Endothelial cell of umbilical vein (primary cell): ENCODE measurements at regions not wholly inside any gene's neighbourhood (a gene's known extent, or its start where the extent isn't known, plus 50 kb on each side); places are given as distances from the start of the nearest gene placed in this dataset.

Experiments used
- BruUV-seq: library from RNA; stranded (reverse); fragments of 400-500 nt; replicated peaks from 2 replicates; lab custom pipeline; 2021; lab: Mats Ljungman, UMichigan
- CTCF ChIA-PET: fragments of 300-600, 350-600 bp; sonication (Branson Sonifier 250); formaldehyde crosslinking; loops from one replicate; lab custom pipeline; 2021; ENCODE audit warnings: antibody characterized with exemption, inconsistent platforms; lab: Charles Lee
- POLR2A ChIA-PET: fragments of 300-600, 350-600 bp; sonication (Branson Sonifier 250); formaldehyde crosslinking; loops from one replicate; lab custom pipeline; 2021; ENCODE audit warnings: antibody characterized with exemption, inconsistent platforms; lab: Charles Lee
- DNase-seq: peaks from one replicate; pipeline ENCODE4 v3.0.0-alpha.2; 2011; ENCODE audit warnings: low read depth, low spot score
- FAIRE-seq: peaks from 2 replicates; lab custom pipeline; 2011; peaks lifted over from hg19 to GRCh38; lab: Jason Lieb, UNC
- H2AFZ ChIP-seq: 2 replicates; pipeline ENCODE4 v1.6.0; 2012; ENCODE audit warnings: low read depth, low read length, control low read depth, inconsistent platforms
- H3K27ac ChIP-seq: 2 replicates; pipeline ENCODE4 v1.5.1; 2011; ENCODE audit warnings: low read depth, mild to moderate bottlenecking, control low read depth, low read length, moderate library complexity; ENCODE audit not compliant: insufficient read depth
- H3K27me3 ChIP-seq, 2 experiments: 2 replicates each; pipeline versions ENCODE4 v1.6.0 to v1.6.1; 2011; ENCODE audit warnings: low read length in 2 of 2, mixed read lengths in 1 of 2; ENCODE audit not compliant: control insufficient read depth in 2 of 2, insufficient read depth in 2 of 2
- H3K36me3 ChIP-seq, 2 experiments: 2 replicates in 1 of 2; 3 replicates in 1 of 2; pipeline ENCODE4 v1.5.1; 2011; ENCODE audit warnings: low read length in 2 of 2, mild to moderate bottlenecking in 1 of 2, moderate library complexity in 1 of 2; ENCODE audit not compliant: control insufficient read depth in 2 of 2, insufficient read depth in 2 of 2; ENCODE audit errors: extremely low read depth in 1 of 2
- H3K4me1 ChIP-seq: 3 replicates; pipeline ENCODE4 v1.5.1; 2011; ENCODE audit warnings: mild to moderate bottlenecking, low read length; ENCODE audit not compliant: control insufficient read depth, insufficient read depth; ENCODE audit errors: extremely low read depth
- H3K4me2 ChIP-seq: 2 replicates; pipeline ENCODE4 v1.6.1; 2011; ENCODE audit warnings: low read length, control low read depth, mixed read lengths; ENCODE audit not compliant: insufficient read depth
- H3K4me3 ChIP-seq, 3 experiments: fragments of 200-600 bp in 1 of 3; sonication (generic), shearing (Covaris generic) in 1 of 3; replicated peaks in 1 of 3; 2 replicates each; pipeline ENCODE4 v1.5.1; 2011 to 2016; ENCODE audit warnings: control low read depth in 3 of 3, low read length in 3 of 3, mild to moderate bottlenecking in 2 of 3, inconsistent platforms in 1 of 3, low read depth in 1 of 3, moderate library complexity in 1 of 3; ENCODE audit not compliant: insufficient read depth in 1 of 3
- H3K79me2 ChIP-seq: 2 replicates; pipeline ENCODE4 v1.6.0; 2012; ENCODE audit warnings: low read length, inconsistent platforms; ENCODE audit not compliant: control insufficient read depth, insufficient read depth
- H3K9ac ChIP-seq: replicated peaks from 2 replicates; pipeline ENCODE3; 2011; ENCODE audit warnings: low read length, control low read depth; ENCODE audit not compliant: insufficient read depth; ENCODE audit errors: extremely low read depth
- H3K9me1 ChIP-seq: replicated peaks from 3 replicates; pipeline ENCODE4 v1.6.0; 2011; ENCODE audit warnings: mild to moderate bottlenecking, low read length; ENCODE audit not compliant: control insufficient read depth, insufficient read depth; ENCODE audit errors: extremely low read depth
- H3K9me3 ChIP-seq: replicated peaks from 2 replicates; pipeline ENCODE4 v1.5.1; 2012; ENCODE audit warnings: low read length, inconsistent platforms; ENCODE audit not compliant: control insufficient read depth, insufficient read depth
- H4K20me1 ChIP-seq: replicated peaks from 2 replicates; pipeline ENCODE3; 2011; ENCODE audit warnings: mild to moderate bottlenecking, low read length; ENCODE audit not compliant: control insufficient read depth, insufficient read depth; ENCODE audit errors: extremely low read depth
- CTCF ChIP-seq, 2 donors: IDR thresholded peaks; 1 replicate in 1 of 2; 2 replicates in 1 of 2; pipeline ENCODE4 v1.5.1; 2011; ENCODE audit warnings: low read length in 2 of 2, mild to moderate bottlenecking in 2 of 2, moderate library complexity in 2 of 2, control low read depth in 1 of 2, inconsistent platforms in 1 of 2, low read depth in 1 of 2; ENCODE audit not compliant: insufficient read depth in 1 of 2; ENCODE audit errors: extremely low read depth in 1 of 2
- EZH2 ChIP-seq: IDR thresholded peaks from 2 replicates; pipeline ENCODE4 v1.6.1; 2012; ENCODE audit warnings: borderline replicate concordance, low read depth, mild to moderate bottlenecking, moderate library complexity, low read length, inconsistent platforms; ENCODE audit not compliant: severe bottlenecking
- FOS ChIP-seq: IDR thresholded peaks from 2 replicates; pipeline ENCODE4 v1.6.1; 2011; ENCODE audit warnings: mild to moderate bottlenecking, low read length, moderate library complexity, borderline replicate concordance; ENCODE audit not compliant: insufficient read depth
- GATA2 ChIP-seq: IDR thresholded peaks from 2 replicates; pipeline ENCODE4 v1.7.0; 2011; ENCODE audit warnings: low read depth, mild to moderate bottlenecking, moderate library complexity, mixed read lengths, low read length; ENCODE audit not compliant: insufficient read length, insufficient read depth
- JUN ChIP-seq: IDR thresholded peaks from 2 replicates; pipeline ENCODE4 v1.6.1; 2011; ENCODE audit warnings: borderline replicate concordance, low read depth; ENCODE audit not compliant: insufficient read length, insufficient read depth
- MAX ChIP-seq: IDR thresholded peaks from 2 replicates; pipeline ENCODE4 v1.6.1; 2011; ENCODE audit not compliant: insufficient read depth, insufficient read length
- MYC ChIP-seq: IDR thresholded peaks from one replicate; pipeline ENCODE4 v1.6.1; 2011; ENCODE audit warnings: mild to moderate bottlenecking, low read depth, low read length
- POLR2A ChIP-seq: IDR thresholded peaks from 2 replicates; pipeline ENCODE4 v1.6.1; 2012; ENCODE audit warnings: low read depth, mild to moderate bottlenecking, control low read depth, low read length
- POLR2AphosphoS5 ChIP-seq: IDR thresholded peaks from 2 replicates; pipeline ENCODE4 v1.6.1; 2012; ENCODE audit warnings: low read depth, mild to moderate bottlenecking, control low read depth, low read length, moderate library complexity; ENCODE audit not compliant: insufficient read depth
- dilution Hi-C: fragments of 300-500 bp; cut with MboI; formaldehyde crosslinking; loops from one replicate; pipeline ENCODE4 v1.15.0; 2019; ENCODE audit warnings: low sequenced_read_pairs; ENCODE audit not compliant: extremely low pct_ligation_motif_present
- intact Hi-C: fragments of 100-400 bp; cut with micrococcal nuclease; formaldehyde crosslinking; loops from one replicate; pipeline ENCODE4 v1.10.0; 2022

GRCh38 chr18:2430191-2430590 lies 141.1 kb downstream of the METTL4 start:
- Histone ChIP-seq H3K9ac (no peak overlapping the region), H3K36me3 (no peaks in the 10 kb centered on the region), H3K4me3 (no peak overlapping the region), H4K20me1 (no peaks in the 10 kb centered on the region), H3K79me2 (no peaks in the 10 kb centered on the region), H2AFZ (no peak overlapping the region), H3K4me1 (no peaks in the 10 kb centered on the region), H3K9me1 (no peaks in the 10 kb centered on the region), H3K27ac (no peak overlapping the region), H3K27me3 (peaks cover 2% of the 10 kb centered on the region in 2 experiments), H3K9me3 (no peaks in the 10 kb centered on the region), H3K4me2 (no peak overlapping the region)
- intact Hi-C loops: no loop called here
- POLR2A ChIA-PET: no interaction called here
- FAIRE-seq (peak; percentile 4), DNase-seq (no peak)
- TF ChIP-seq GATA2 (no peak), POLR2AphosphoS5 (no peak), FOS (no peak), MYC (no peak), MAX (no peak), EZH2 (no peak), CTCF (IDR thresholded peaks at IDR 0.05; ENCODE audit: extremely low read depth in 1 of 2, insufficient read depth in 1 of 2, low read depth in 1 of 2, low read length in 2 of 2) (no peak), POLR2A (no peak), JUN (no peak)
- BruUV-seq: no TSS peak
- CTCF ChIA-PET: no interaction called here
- dilution Hi-C loops: no loop called here
